ENCODE measurements at regions not wholly inside any gene's neighbourhood (a gene's known extent, or its start where the extent isn't known, plus 50 kb on each side); places are given as distances from the start of the nearest gene placed in this dataset.

- H3K4me3 ChIP-seq (ENCODE audit: low read depth in 2 of 2, low read length in 1 of 2), result no peak overlapping the region
- no peaks in the 10 kb centered on the region for H3K27me3 ChIP-seq (ENCODE audit: insufficient read depth)
- no peaks in the 10 kb centered on the region for H4K20me1 ChIP-seq (ENCODE audit: insufficient read depth)
- DNase-seq, result no peak
- no peak overlapping the region for H3K4me2 ChIP-seq
- TF ChIP-seq FOXM1 (IDR thresholded peaks at IDR 0.05; ENCODE audit: low read depth), result no peak
- TF ChIP-seq EP300 (IDR thresholded peaks at IDR 0.05; ENCODE audit: borderline replicate concordance in 1 of 2, low read depth in 1 of 2, low read length in 1 of 2), result no peak
- TF ChIP-seq TCF12 (IDR thresholded peaks at IDR 0.05), result no peak
- no peak for TF ChIP-seq EZH2phosphoT487 (IDR thresholded peaks at IDR 0.05; ENCODE audit: borderline replicate concordance, low read depth)
- no peak for TF ChIP-seq RXRA (IDR thresholded peaks at IDR 0.05; ENCODE audit: borderline replicate concordance, low read depth)
- TF ChIP-seq IRF3 (IDR thresholded peaks at IDR 0.05; ENCODE audit: low read depth, low read length), result no peak
- no peak overlapping the region for H3K9ac ChIP-seq
- no peak overlapping the region for H3K27ac ChIP-seq (ENCODE audit: low read depth in 2 of 2, low read length in 1 of 2)
- no peaks in the 10 kb centered on the region for H3K9me2 ChIP-seq
- H2AFZ ChIP-seq (ENCODE audit: low read depth), result no peak overlapping the region
- ChIA-PET CTCF (interaction anchor here (1.3 kb wide), 1 partner anchor 13 kb away, joined by 3 read pairs; no protein-coding TSS in a partner anchor), POLR2A (no interaction called here)
- no peaks in the 10 kb centered on the region for H3K79me2 ChIP-seq (ENCODE audit: insufficient read depth)
- 41% methylated on average over 5 of the region's 5 CpGs for WGBS (ENCODE audit: low lambda C conversion rate)
- H3K36me3 ChIP-seq (replicated peaks in 1 of 2; ENCODE audit: control insufficient read depth in 1 of 2, insufficient read depth in 2 of 2, low read length in 1 of 2), result no peaks in the 10 kb centered on the region
- no peaks in the 10 kb centered on the region for H3K9me3 ChIP-seq
- H3K4me1 ChIP-seq (ENCODE audit: control insufficient read depth in 1 of 2, insufficient read depth in 2 of 2, low read depth in 1 of 2, low read length in 1 of 2), result no peaks in the 10 kb centered on the region
- no peaks in the 10 kb centered on the region for H3F3A ChIP-seq (replicated peaks; ENCODE audit: insufficient read depth)
Measured at GRCh38 chr1:95876276-95876675, 642.3 kb downstream of the RWDD3 start.

DNA sequence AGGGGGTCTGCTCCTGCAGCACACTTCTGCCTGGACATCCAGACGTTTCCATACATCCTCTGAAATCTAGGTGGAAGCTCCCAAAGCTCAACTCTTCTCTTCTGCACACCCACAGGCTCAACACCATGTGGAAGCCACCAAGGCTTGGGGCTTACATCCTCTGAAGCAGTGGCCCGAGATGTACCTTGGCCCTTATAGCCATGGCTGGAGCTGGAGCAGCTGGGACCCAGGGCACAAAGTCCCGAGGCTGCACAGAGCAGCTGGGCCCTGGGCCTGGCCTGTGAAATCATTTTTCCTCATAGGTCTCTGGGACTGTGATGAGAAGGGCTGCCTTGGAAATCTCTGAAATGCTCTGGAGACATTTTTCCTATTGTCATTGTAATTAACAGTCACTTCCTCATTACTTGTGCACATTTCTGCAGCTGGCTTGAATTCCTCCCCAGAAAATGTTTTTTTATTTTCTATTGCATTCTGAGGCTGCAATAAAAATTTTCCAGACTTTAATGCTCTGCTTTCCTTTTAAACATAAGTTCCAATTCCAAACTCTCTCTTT lies 645.6 kb downstream of the RWDD3 start:
- no peaks in the 10 kb centered on the region for H3F3A ChIP-seq (replicated peaks; ENCODE audit: insufficient read depth)
- H3K36me3 ChIP-seq (replicated peaks in 1 of 2; ENCODE audit: control insufficient read depth in 1 of 2, insufficient read depth in 2 of 2, low read length in 1 of 2), result no peaks in the 10 kb centered on the region
- no peak overlapping the region for H3K27ac ChIP-seq (ENCODE audit: low read depth in 2 of 2, low read length in 1 of 2)
- no peaks in the 10 kb centered on the region for H3K79me2 ChIP-seq (ENCODE audit: insufficient read depth)
- no peak overlapping the region for H3K9ac ChIP-seq
- H2AFZ ChIP-seq (ENCODE audit: low read depth), result no peak overlapping the region
- TF ChIP-seq RXRA (IDR thresholded peaks at IDR 0.05; ENCODE audit: borderline replicate concordance, low read depth) (no peak), REST (IDR thresholded peaks at IDR 0.05; ENCODE audit: low read depth, low read length) (no peak), MEF2A (IDR thresholded peaks at IDR 0.05; ENCODE audit: borderline replicate concordance, low read depth) (no peak), PBX3 (IDR thresholded peaks at IDR 0.05) (no peak), GATA2 (CRISPR knock-in tag; IDR thresholded peaks at IDR 0.05) (no peak), MAX (IDR thresholded peaks at IDR 0.05; ENCODE audit: low read depth) (no peak), YY1 (IDR thresholded peaks at IDR 0.05; ENCODE audit: low read depth) (no peak), NRF1 (IDR thresholded peaks at IDR 0.05; ENCODE audit: low read depth, low read length) (no peak), USF1 (IDR thresholded peaks at IDR 0.05; ENCODE audit: borderline replicate concordance, low read depth) (no peak), CHD2 (IDR thresholded peaks at IDR 0.05; ENCODE audit: low read length, partially characterized antibody) (no peak), MXI1 (IDR thresholded peaks at IDR 0.05; ENCODE audit: low read depth, low read length) (no peak), NFIC (IDR thresholded peaks at IDR 0.05; ENCODE audit: borderline replicate concordance) (no peak)
- H4K20me1 ChIP-seq (ENCODE audit: insufficient read depth), result no peaks in the 10 kb centered on the region
- H3K9me3 ChIP-seq, result no peaks in the 10 kb centered on the region
- H3K4me3 ChIP-seq (ENCODE audit: low read depth in 2 of 2, low read length in 1 of 2), result no peak overlapping the region
- CTCF ChIA-PET, result interaction anchor here (0.9 kb wide), 1 partner anchor 8 kb away, joined by 3 read pairs; no protein-coding TSS in a partner anchor
- 23% methylated on average over 2 of the region's 3 CpGs for WGBS (ENCODE audit: low lambda C conversion rate)
- H3K4me2 ChIP-seq, result no peak overlapping the region
- no peak for DNase-seq
- H3K4me1 ChIP-seq (ENCODE audit: control insufficient read depth in 1 of 2, insufficient read depth in 2 of 2, low read depth in 1 of 2, low read length in 1 of 2), result no peaks in the 10 kb centered on the region
- H3K27me3 ChIP-seq (ENCODE audit: insufficient read depth), result no peaks in the 10 kb centered on the region
- POLR2A ChIA-PET, result no interaction called here
- H3K9me2 ChIP-seq, result no peaks in the 10 kb centered on the region

Measured in SK-N-SH (cell line).